CD4-positive, alpha-beta memory T cell (primary cell): ENCODE measurements at regions not wholly inside any gene's neighbourhood (a gene's known extent, or its start where the extent isn't known, plus 50 kb on each side); places are given as distances from the start of the nearest gene placed in this dataset.

Experiments
- CTCF ChIA-PET: fragments of 350-600 bp; sonication (Branson Sonifier 250); formaldehyde crosslinking; loops from one replicate; lab custom pipeline; 2021; ENCODE audit warnings: inconsistent platforms; ENCODE audit not compliant: partially characterized antibody; lab: Charles Lee
- POLR2A ChIA-PET: fragments of 350-600 bp; sonication (Branson Sonifier 250); formaldehyde crosslinking; loops from one replicate; lab custom pipeline; 2021; ENCODE audit not compliant: partially characterized antibody; lab: Charles Lee
- DNase-seq, 5 donors: peaks; one replicate each; pipeline versions ENCODE4 v3.0.0 to v3.0.0-alpha.2; 2020 to 2022; ENCODE audit warnings: mixed read lengths in 1 of 5
- H3K27ac ChIP-seq: one replicate; pipeline ENCODE4 v1.7.0; 2013; ENCODE audit warnings: low read depth, low read length
- H3K27me3 ChIP-seq: 2 replicates; pipeline ENCODE4 v1.7.0; 2013; ENCODE audit warnings: mild to moderate bottlenecking, low read length, moderate library complexity; ENCODE audit not compliant: insufficient read depth
- H3K36me3 ChIP-seq: 2 replicates; pipeline ENCODE4 v1.7.0; 2013; ENCODE audit warnings: mild to moderate bottlenecking, low read length, moderate library complexity; ENCODE audit not compliant: insufficient read depth
- H3K4me1 ChIP-seq: 2 replicates; pipeline ENCODE4 v1.7.0; 2013; ENCODE audit warnings: mild to moderate bottlenecking, low read length, moderate library complexity; ENCODE audit not compliant: insufficient read depth
- H3K4me3 ChIP-seq, 2 donors: one replicate each; pipeline ENCODE4 v1.7.0; 2013; ENCODE audit warnings: low read length in 2 of 2, mild to moderate bottlenecking in 1 of 2
- H3K9me3 ChIP-seq, 2 donors: one replicate each; pipeline ENCODE4 v1.7.0; 2013; ENCODE audit warnings: low read length in 2 of 2, control low read depth in 1 of 2; ENCODE audit not compliant: control insufficient read depth in 1 of 2
- H3K27ac Mint-ChIP-seq, 7 donors: one replicate each; pipeline ENCODE4 v1.8.0; 2020 to 2021; ENCODE audit warnings: mixed read lengths in 7 of 7, mild to moderate bottlenecking in 6 of 7, inconsistent platforms in 3 of 7, moderate library complexity in 3 of 7
- H3K27me3 Mint-ChIP-seq, 2 donors: one replicate each; pipeline ENCODE4 v1.8.0; 2020 to 2021; ENCODE audit warnings: mixed read lengths in 2 of 2
- H3K36me3 Mint-ChIP-seq, 2 donors: one replicate each; pipeline ENCODE4 v1.8.0; 2020 to 2021; ENCODE audit warnings: mixed read lengths in 2 of 2, inconsistent platforms in 1 of 2, mild to moderate bottlenecking in 1 of 2
- H3K4me1 Mint-ChIP-seq, 4 donors: one replicate each; pipeline ENCODE4 v1.8.0; 2020 to 2021; ENCODE audit warnings: mixed read lengths in 4 of 4, mild to moderate bottlenecking in 1 of 4
- H3K4me3 Mint-ChIP-seq, 8 donors: one replicate each; pipeline ENCODE4 v1.8.0; 2020 to 2021; ENCODE audit warnings: mixed read lengths in 8 of 8, mild to moderate bottlenecking in 7 of 8, moderate library complexity in 6 of 8, inconsistent platforms in 3 of 8
- H3K9me3 Mint-ChIP-seq, 8 donors: one replicate each; pipeline ENCODE4 v1.8.0; 2020 to 2021; ENCODE audit warnings: mixed read lengths in 8 of 8, mild to moderate bottlenecking in 5 of 8, inconsistent platforms in 3 of 8, moderate library complexity in 1 of 8
- intact Hi-C: fragments of 100-400 bp; cut with micrococcal nuclease; formaldehyde crosslinking; loops from one replicate; pipeline ENCODE4 v1.15.1; 2023

DNA sequence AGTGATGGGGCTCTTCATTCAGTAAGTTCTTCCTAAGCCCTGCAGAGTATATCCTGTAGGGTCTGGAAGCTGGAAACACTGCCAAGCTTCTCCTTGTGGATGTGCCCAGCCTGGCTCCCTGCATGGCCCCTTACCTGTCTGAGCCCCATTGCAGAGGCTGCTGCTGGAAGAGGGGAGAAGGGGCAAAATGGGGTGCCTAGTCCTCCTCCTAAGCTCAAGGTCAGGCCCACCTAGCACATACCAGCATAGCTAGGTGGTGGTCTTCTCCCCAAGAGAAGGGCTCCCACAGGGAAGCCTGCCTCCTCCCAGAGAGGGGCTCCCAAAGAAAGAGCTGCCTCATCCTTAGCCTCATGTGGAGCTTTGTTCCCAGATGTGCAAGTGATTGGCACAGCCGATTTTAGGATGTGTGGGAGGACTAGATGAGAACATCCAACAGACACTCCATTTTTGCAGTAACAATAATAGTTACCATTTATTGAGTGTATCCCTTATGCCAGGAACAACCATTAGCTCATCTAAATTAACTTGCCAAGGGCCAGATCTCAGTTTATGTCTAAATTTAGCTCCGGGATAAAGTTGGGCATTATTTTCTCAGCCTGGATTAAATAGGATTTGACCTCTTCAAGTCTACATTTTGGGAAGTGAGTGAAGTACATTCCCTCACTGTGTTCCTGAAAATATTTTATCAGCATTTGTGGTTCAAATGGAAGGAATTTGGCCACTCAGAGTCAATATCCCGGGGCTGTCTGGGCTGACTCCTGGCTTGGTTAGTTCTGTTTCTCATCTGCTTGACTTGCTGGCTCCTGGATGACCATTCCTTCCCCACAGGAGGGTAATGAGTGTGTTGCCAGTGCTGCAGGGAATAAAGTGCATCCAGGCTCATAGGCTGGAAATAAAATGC is 291.1 kb upstream of the ROPN1 start:
- H3K27me3 ChIP-seq = no peaks in the 10 kb centered on the region
- H3K27me3 Mint-ChIP-seq = peaks cover 0 to 3% of the 10 kb centered on the region in 2 donors
- no peaks in the 10 kb centered on the region for H3K4me1 ChIP-seq
- H3K4me3 Mint-ChIP-seq = no peak overlapping the region
- H3K27ac Mint-ChIP-seq = no peak overlapping the region
- peaks cover 0 to 1% (median 0%) of the 10 kb centered on the region in 4 donors for H3K4me1 Mint-ChIP-seq
- peaks cover 0 to 6% (median 0%) of the 10 kb centered on the region in 8 donors for H3K9me3 Mint-ChIP-seq
- ChIA-PET POLR2A (no interaction called here), CTCF (no interaction called here)
- no peak overlapping the region for H3K27ac ChIP-seq
- no peaks in the 10 kb centered on the region for H3K36me3 Mint-ChIP-seq
- H3K9me3 ChIP-seq = no peaks in the 10 kb centered on the region
- H3K36me3 ChIP-seq = no peaks in the 10 kb centered on the region
- no peak overlapping the region for H3K4me3 ChIP-seq
- no peak for DNase-seq
- intact Hi-C loops = no loop called here

GRCh38 chr3:124283652-124284023 is 291.7 kb upstream of the ROPN1 start:
- H3K9me3 Mint-ChIP-seq = peaks cover 0 to 10% (median 2%) of the 10 kb centered on the region in 8 donors
- DNase-seq = no peak
- peaks cover 0 to 1% (median 0%) of the 10 kb centered on the region in 4 donors for H3K4me1 Mint-ChIP-seq
- Histone ChIP-seq H3K27me3 (no peaks in the 10 kb centered on the region), H3K36me3 (no peaks in the 10 kb centered on the region), H3K4me3 (no peak overlapping the region), H3K9me3 (no peaks in the 10 kb centered on the region), H3K27ac (no peak overlapping the region), H3K4me1 (no peaks in the 10 kb centered on the region)
- POLR2A ChIA-PET = no interaction called here
- intact Hi-C loops = no loop called here
- H3K27ac Mint-ChIP-seq = no peak overlapping the region
- CTCF ChIA-PET = no interaction called here
- H3K36me3 Mint-ChIP-seq = no peaks in the 10 kb centered on the region
- no peak overlapping the region for H3K4me3 Mint-ChIP-seq
- peaks cover 0 to 9% of the 10 kb centered on the region in 2 donors for H3K27me3 Mint-ChIP-seq

- H3K4me1 ChIP-seq = no peaks in the 10 kb centered on the region
- DNase-seq = no peak
- Mint-ChIP-seq H3K4me1 (peaks cover 0 to 1% (median 0%) of the 10 kb centered on the region in 4 donors), H3K4me3 (no peak overlapping the region), H3K27me3 (peaks cover 5 to 15% of the 10 kb centered on the region in 2 donors), H3K9me3 (peaks cover 0 to 11% (median 2%) of the 10 kb centered on the region in 8 donors), H3K27ac (no peak overlapping the region), H3K36me3 (no peaks in the 10 kb centered on the region)
- intact Hi-C loops = no loop called here
- H3K36me3 ChIP-seq = no peaks in the 10 kb centered on the region
- no peaks in the 10 kb centered on the region for H3K9me3 ChIP-seq
- H3K4me3 ChIP-seq = no peak overlapping the region
- CTCF ChIA-PET = no interaction called here
- POLR2A ChIA-PET = no interaction called here
- H3K27me3 ChIP-seq = no peaks in the 10 kb centered on the region
- H3K27ac ChIP-seq = no peak overlapping the region
Measured at GRCh38 chr3:124288996-124289395, 297.1 kb upstream of the ROPN1 start.

DNA sequence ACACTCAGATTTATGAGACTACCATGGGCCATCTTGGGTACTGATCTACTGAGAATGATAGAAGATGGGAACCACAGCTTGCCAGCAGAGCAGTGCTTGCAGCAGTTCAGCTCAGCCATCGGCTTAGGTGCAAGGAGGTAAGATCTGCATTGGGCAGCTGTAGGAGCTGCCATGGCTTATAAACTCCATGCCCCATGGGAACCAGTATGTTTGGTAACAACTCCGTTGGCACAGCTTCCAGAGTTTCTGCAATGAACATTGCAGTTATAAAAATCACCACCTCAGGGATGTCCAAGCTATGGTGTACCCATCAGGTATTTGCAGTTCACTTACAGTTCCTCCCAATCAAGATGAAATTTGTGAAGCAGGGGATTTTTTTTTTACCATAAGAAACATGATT is 299.1 kb upstream of the ROPN1 start:
- no peak for DNase-seq
- intact Hi-C loops = no loop called here
- ChIA-PET POLR2A (no interaction called here), CTCF (no interaction called here)
- Histone ChIP-seq H3K27ac (no peak overlapping the region), H3K36me3 (no peaks in the 10 kb centered on the region), H3K9me3 (no peaks in the 10 kb centered on the region), H3K4me3 (no peak overlapping the region), H3K4me1 (no peaks in the 10 kb centered on the region), H3K27me3 (no peaks in the 10 kb centered on the region)
- peaks cover 5 to 15% of the 10 kb centered on the region in 2 donors for H3K27me3 Mint-ChIP-seq
- no peak overlapping the region for H3K4me3 Mint-ChIP-seq
- H3K36me3 Mint-ChIP-seq = no peaks in the 10 kb centered on the region
- H3K27ac Mint-ChIP-seq = no peak overlapping the region
- peaks cover 0 to 9% (median 2%) of the 10 kb centered on the region in 8 donors for H3K9me3 Mint-ChIP-seq
- H3K4me1 Mint-ChIP-seq = no peaks in the 10 kb centered on the region

DNA sequence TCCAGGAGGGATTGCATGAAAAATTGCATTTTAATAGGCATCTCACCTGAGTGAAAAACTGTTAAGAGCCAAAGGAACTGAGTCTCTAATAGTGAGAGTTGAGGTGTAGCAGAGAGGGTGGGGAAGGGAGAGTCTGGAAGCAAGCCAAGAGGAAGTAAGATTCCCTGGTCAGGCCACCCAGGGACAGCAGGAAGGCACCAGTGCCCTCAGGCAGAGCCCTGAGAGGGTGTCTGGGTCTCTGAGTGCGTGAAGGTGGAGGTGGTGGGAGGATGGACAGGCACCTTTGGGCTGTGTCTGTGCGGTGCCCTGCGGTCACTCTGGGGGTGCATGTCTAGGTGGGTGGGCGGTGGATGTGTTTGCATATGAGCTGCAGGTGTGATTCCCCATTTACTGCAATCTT is 300.4 kb upstream of the ROPN1 start:
- H3K27me3 Mint-ChIP-seq = peaks cover 7 to 15% of the 10 kb centered on the region in 2 donors
- intact Hi-C loops = no loop called here
- H3K27ac ChIP-seq = no peak overlapping the region
- H3K4me3 Mint-ChIP-seq = no peak overlapping the region
- no peak overlapping the region for H3K27ac Mint-ChIP-seq
- DNase-seq = no peak
- H3K4me3 ChIP-seq = no peak overlapping the region
- no peaks in the 10 kb centered on the region for H3K4me1 Mint-ChIP-seq
- ChIA-PET POLR2A (no interaction called here), CTCF (no interaction called here)
- H3K4me1 ChIP-seq = no peaks in the 10 kb centered on the region
- no peaks in the 10 kb centered on the region for H3K36me3 ChIP-seq
- no peaks in the 10 kb centered on the region for H3K9me3 ChIP-seq
- H3K27me3 ChIP-seq = no peaks in the 10 kb centered on the region
- peaks cover 0 to 9% (median 2%) of the 10 kb centered on the region in 8 donors for H3K9me3 Mint-ChIP-seq
- no peaks in the 10 kb centered on the region for H3K36me3 Mint-ChIP-seq

DNA sequence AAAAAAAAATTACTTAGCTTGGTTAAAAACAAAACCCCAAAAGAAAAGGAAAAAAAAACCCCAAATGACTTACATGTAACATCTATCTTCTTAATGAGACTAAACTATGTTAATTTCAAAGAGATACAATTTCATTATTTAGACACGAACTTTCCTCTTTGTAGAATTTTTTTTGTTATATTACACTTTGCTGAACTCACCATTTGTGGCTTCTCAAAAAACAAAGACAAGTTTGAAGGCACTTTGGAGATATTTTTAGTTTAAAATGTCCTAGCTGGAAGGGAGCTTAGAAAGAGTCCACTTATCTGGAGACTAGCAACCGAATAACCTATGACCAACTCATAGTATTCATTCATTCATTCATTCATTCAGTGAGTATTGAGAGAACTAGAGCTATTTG is 301.7 kb upstream of the ROPN1 start:
- Histone ChIP-seq H3K27me3 (no peaks in the 10 kb centered on the region), H3K36me3 (no peaks in the 10 kb centered on the region), H3K9me3 (no peaks in the 10 kb centered on the region), H3K4me3 (no peak overlapping the region), H3K27ac (no peak overlapping the region), H3K4me1 (no peaks in the 10 kb centered on the region)
- Mint-ChIP-seq H3K4me1 (no peaks in the 10 kb centered on the region), H3K27ac (no peak overlapping the region), H3K4me3 (no peak overlapping the region), H3K27me3 (peaks cover 7 to 10% of the 10 kb centered on the region in 2 donors), H3K36me3 (no peaks in the 10 kb centered on the region), H3K9me3 (peaks cover 0 to 6% (median under 1%) of the 10 kb centered on the region in 8 donors)
- intact Hi-C loops = no loop called here
- ChIA-PET POLR2A (no interaction called here), CTCF (interaction anchor here (1.0 kb wide), 1 partner anchor 10 kb away, joined by 3 read pairs; no protein-coding TSS in a partner anchor)
- no peak for DNase-seq

DNA sequence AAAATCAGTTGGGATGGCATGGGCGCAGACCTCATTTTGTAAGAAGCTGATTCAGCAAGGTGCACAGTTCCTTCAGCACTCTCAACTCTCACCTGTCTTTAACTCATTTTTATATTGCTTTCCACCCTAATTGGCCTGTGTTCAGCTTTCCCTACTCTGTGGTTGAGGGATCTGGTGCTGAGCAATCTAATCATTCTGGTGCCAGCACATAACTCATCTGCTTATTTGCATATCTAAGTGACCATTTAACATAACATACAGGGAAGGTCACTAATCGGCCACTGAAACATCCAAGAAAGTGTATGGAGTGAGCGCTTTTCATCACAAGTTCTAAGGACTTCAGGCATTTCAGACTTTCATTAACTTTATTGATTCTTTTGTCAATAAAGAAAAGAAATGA is 303.4 kb upstream of the ROPN1 start:
- no peaks in the 10 kb centered on the region for H3K4me1 ChIP-seq
- peaks cover 6% of the 10 kb centered on the region in 2 donors for H3K27me3 Mint-ChIP-seq
- no peaks in the 10 kb centered on the region for H3K36me3 Mint-ChIP-seq
- CTCF ChIA-PET = no interaction called here
- H3K4me3 Mint-ChIP-seq = no peak overlapping the region
- no peak overlapping the region for H3K27ac ChIP-seq
- no peaks in the 10 kb centered on the region for H3K27me3 ChIP-seq
- DNase-seq = no peak
- no peaks in the 10 kb centered on the region for H3K9me3 ChIP-seq
- intact Hi-C loops = no loop called here
- H3K27ac Mint-ChIP-seq = no peak overlapping the region
- POLR2A ChIA-PET = no interaction called here
- H3K4me3 ChIP-seq = no peak overlapping the region
- peaks cover 0 to 6% (median 0%) of the 10 kb centered on the region in 8 donors for H3K9me3 Mint-ChIP-seq
- H3K36me3 ChIP-seq = no peaks in the 10 kb centered on the region
- H3K4me1 Mint-ChIP-seq = no peaks in the 10 kb centered on the region
